GM23338 (cell line): ENCODE measurements at regions not wholly inside any gene's neighbourhood (a gene's known extent, or its start where the extent isn't known, plus 50 kb on each side); places are given as distances from the start of the nearest gene placed in this dataset.

Source experiments
- ATAC-seq: fragments of 200-7000 bp; cut with Tn5 transposase; 3 replicates; pipeline ENCODE4 v1.9.1; 2020
- DNase-seq: peaks from one replicate; pipeline ENCODE4 v3.0.0-alpha.2; 2015; ENCODE audit warnings: low spot score
- H2AFZ ChIP-seq: fragments of 200-600 bp; sonication (generic); 2 replicates; pipeline ENCODE4 v1.8.0; 2016; ENCODE audit warnings: antibody characterized with exemption, mild to moderate bottlenecking, moderate library complexity
- H3F3A ChIP-seq: fragments of 200-600 bp; sonication (generic); replicated peaks from 2 replicates; pipeline ENCODE4 v1.8.0; 2017; ENCODE audit warnings: antibody characterized with exemption, mixed run types, low read depth
- H3K27ac ChIP-seq: fragments of 200-600 bp; sonication (generic); 2 replicates; pipeline ENCODE4 v1.6.1; 2016; ENCODE audit warnings: low read depth
- H3K27me3 ChIP-seq: fragments of 200-600 bp; sonication (generic); 2 replicates; pipeline ENCODE4 v1.8.0; 2016; ENCODE audit warnings: mild to moderate bottlenecking, mixed run types, moderate library complexity; ENCODE audit not compliant: insufficient read depth
- H3K36me3 ChIP-seq: fragments of 200-600 bp; sonication (generic); 2 replicates; pipeline ENCODE4 v1.8.0; 2016; ENCODE audit warnings: mild to moderate bottlenecking; ENCODE audit not compliant: insufficient read depth
- H3K4me1 ChIP-seq: fragments of 200-600 bp; sonication (generic); 2 replicates; pipeline ENCODE4 v1.8.0; 2016; ENCODE audit warnings: mild to moderate bottlenecking, moderate library complexity; ENCODE audit not compliant: insufficient read depth
- H3K4me2 ChIP-seq: fragments of 200-600 bp; sonication (generic); 2 replicates; pipeline ENCODE4 v1.7.1; 2017; ENCODE audit warnings: mixed run types
- H3K4me3 ChIP-seq: fragments of 200-600 bp; sonication (generic); 2 replicates; pipeline ENCODE4 v1.6.1; 2016; ENCODE audit warnings: mixed run types
- H3K79me2 ChIP-seq: fragments of 200-600 bp; sonication (generic); replicated peaks from 2 replicates; pipeline ENCODE4 v1.8.0; 2017; ENCODE audit warnings: mild to moderate bottlenecking; ENCODE audit not compliant: insufficient read depth
- H3K9me2 ChIP-seq: fragments of 200-600 bp; sonication (generic); 2 replicates; pipeline ENCODE4 v1.8.0; 2017; ENCODE audit not compliant: insufficient read depth
- H4K20me1 ChIP-seq: fragments of 200-600 bp; sonication (generic); replicated peaks from 2 replicates; pipeline ENCODE4 v1.8.0; 2017; ENCODE audit warnings: mild to moderate bottlenecking; ENCODE audit not compliant: insufficient read depth
- H3K27ac Mint-ChIP-seq: 2 replicates; pipeline ENCODE4 v1.8.0; 2020; ENCODE audit warnings: inconsistent platforms, mild to moderate bottlenecking, moderate library complexity, mixed read lengths
- H3K27me3 Mint-ChIP-seq: 3 replicates; pipeline ENCODE4 v1.8.0; 2022; ENCODE audit warnings: low read depth, mild to moderate bottlenecking, moderate library complexity, mixed read lengths, inconsistent platforms; ENCODE audit not compliant: insufficient read depth, poor library complexity
- H3K36me3 Mint-ChIP-seq: 3 replicates; pipeline ENCODE4 v1.8.0; 2021; ENCODE audit warnings: low read depth, mild to moderate bottlenecking, inconsistent platforms, moderate library complexity, mixed read lengths
- H3K4me1 Mint-ChIP-seq: 3 replicates; pipeline ENCODE4 v1.8.0; 2020; ENCODE audit warnings: mild to moderate bottlenecking, inconsistent platforms, mixed read lengths
- H3K4me3 Mint-ChIP-seq: 3 replicates; pipeline ENCODE4 v1.8.0; 2021; ENCODE audit warnings: moderate library complexity, mild to moderate bottlenecking, inconsistent platforms, mixed read lengths
- H3K9me3 Mint-ChIP-seq: 3 replicates; pipeline ENCODE4 v1.8.0; 2020; ENCODE audit warnings: moderate library complexity, mild to moderate bottlenecking, inconsistent platforms, mixed read lengths
- CREB1 ChIP-seq: fragments of 250-450 bp; sonication (Bioruptor Pico); IDR thresholded peaks from 2 replicates; pipeline ENCODE4 v1.5.0; 2020; ENCODE audit warnings: low read depth, mild to moderate bottlenecking, moderate library complexity
- CTCF ChIP-seq, 2 experiments: fragments of 200-600 bp in 1 of 2; sonication (generic) in 1 of 2; conservative IDR thresholded peaks; 2 replicates each; pipeline versions ENCODE4 v1.5.1 to v1.6.1; 2016 to 2017; ENCODE audit warnings: antibody characterized with exemption in 2 of 2, low read depth in 2 of 2, mild to moderate bottlenecking in 2 of 2, moderate library complexity in 1 of 2
- ETS1 ChIP-seq: IDR thresholded peaks from 2 replicates; pipeline ENCODE4 v1.6.1; 2016; ENCODE audit warnings: antibody characterized with exemption
- EZH2 ChIP-seq: fragments of 200-600 bp; sonication (generic); IDR thresholded peaks from one replicate; pipeline ENCODE4 v1.8.0; 2017; ENCODE audit warnings: antibody characterized with exemption, mild to moderate bottlenecking, low read depth; ENCODE audit not compliant: unreplicated experiment
- EZH2phosphoT487 ChIP-seq: fragments of 200-600 bp; sonication (generic); IDR thresholded peaks from one replicate; pipeline ENCODE4 v1.8.1; 2018; ENCODE audit warnings: antibody characterized with exemption; ENCODE audit not compliant: unreplicated experiment
- JUNB ChIP-seq: IDR thresholded peaks from one replicate; pipeline ENCODE4 v1.6.1; 2016; ENCODE audit warnings: antibody characterized with exemption; ENCODE audit not compliant: unreplicated experiment
- NANOG ChIP-seq: IDR thresholded peaks from 2 replicates; pipeline ENCODE4 v1.6.1; 2016; ENCODE audit warnings: antibody characterized with exemption, borderline replicate concordance
- POLR2AphosphoS5 ChIP-seq: IDR thresholded peaks from 2 replicates; pipeline ENCODE4 v1.6.1; 2016; ENCODE audit warnings: antibody characterized with exemption, low read depth
- REST ChIP-seq: IDR thresholded peaks from one replicate; pipeline ENCODE4 v1.6.1; 2018; ENCODE audit warnings: antibody characterized with exemption; ENCODE audit not compliant: unreplicated experiment
- STAT1 ChIP-seq: IDR thresholded peaks from one replicate; pipeline ENCODE4 v1.6.1; 2016; ENCODE audit warnings: antibody characterized with exemption; ENCODE audit not compliant: unreplicated experiment
- ZNF114 ChIP-seq: fragments of 250-450 bp; sonication (Bioruptor Pico); IDR thresholded peaks from 2 replicates; pipeline ENCODE4 v1.5.0; 2020; ENCODE audit warnings: mild to moderate bottlenecking, moderate library complexity
- ZNF331 ChIP-seq: fragments of 250-450 bp; sonication (Bioruptor Pico); IDR thresholded peaks from 2 replicates; pipeline ENCODE4 v1.5.0; 2020; ENCODE audit warnings: low read depth, mild to moderate bottlenecking, moderate library complexity
- ZNF462 ChIP-seq: fragments of 250-450 bp; sonication (Bioruptor Pico); IDR thresholded peaks from 2 replicates; pipeline ENCODE4 v1.5.0; 2020; ENCODE audit warnings: mild to moderate bottlenecking, moderate library complexity

GRCh38 chr4:123783921-123784320, 387.3 kb downstream of the SPRY1 start:
- peaks cover 5% of the 10 kb centered on the region; the same call in 1 of the 2 replicates for H3K9me2 ChIP-seq
- no peak overlapping the region for H2AFZ ChIP-seq
- no peaks in the 10 kb centered on the region for H3K36me3 ChIP-seq
- Mint-ChIP-seq H3K4me1 (peaks cover 37% of the 10 kb centered on the region), H3K36me3 (peaks cover 9% of the 10 kb centered on the region; the same call in 2 of the 3 replicates), H3K4me3 (no peak overlapping the region), H3K27me3 (no peaks in the 10 kb centered on the region), H3K9me3 (peaks cover 6% of the 10 kb centered on the region), H3K27ac (peak overlapping the region; percentile 85; the same call in 1 of the 2 replicates)
- H3F3A ChIP-seq: no peaks in the 10 kb centered on the region
- H3K4me2 ChIP-seq: 0 out of 2 replicates have a peak overlapping the region, but pooled peaks have one; percentile 16
- no peaks in the 10 kb centered on the region for H3K27me3 ChIP-seq
- H3K4me1 ChIP-seq: peaks cover 26% of the 10 kb centered on the region
- H3K4me3 ChIP-seq: no peak overlapping the region
- TF ChIP-seq NANOG (no peak), ZNF462 (CRISPR knock-in tag) (no peak), JUNB (no peak), POLR2AphosphoS5 (no peak), ZNF114 (CRISPR knock-in tag) (no peak), REST (no peak), EZH2 (no peak), ZNF331 (CRISPR knock-in tag) (no peak), ETS1 (no peak), EZH2phosphoT487 (no peak), CREB1 (CRISPR knock-in tag) (no peak), STAT1 (no peak), CTCF (conservative IDR thresholded peaks at IDR 0.05; ENCODE audit: low read depth in 2 of 2) (no peak)
- no peaks in the 10 kb centered on the region for H4K20me1 ChIP-seq
- DNase-seq (no peak), ATAC-seq (no peak)
- no peaks in the 10 kb centered on the region for H3K79me2 ChIP-seq
- H3K27ac ChIP-seq: no peak overlapping the region
